Mesendoderm (in vitro differentiated cells): ENCODE measurements at regions not wholly inside any gene's neighbourhood (a gene's known extent, or its start where the extent isn't known, plus 50 kb on each side); places are given as distances from the start of the nearest gene placed in this dataset.

ENCODE experiments used
- DNase-seq: peaks from one replicate; pipeline ENCODE4 v3.0.0; 2013
- H2AK5ac ChIP-seq: 2 replicates; pipeline ENCODE4 v1.6.1; 2013; ENCODE audit warnings: low read length, inconsistent platforms
- H2BK120ac ChIP-seq: 2 replicates; pipeline ENCODE4 v1.6.1; 2013; ENCODE audit warnings: low read depth, mild to moderate bottlenecking, low read length, moderate library complexity, mixed read lengths
- H2BK15ac ChIP-seq: replicated peaks from 2 replicates; pipeline ENCODE4 v1.6.1; 2013; ENCODE audit warnings: low read depth, mild to moderate bottlenecking, moderate library complexity
- H2BK5ac ChIP-seq: 2 replicates; pipeline ENCODE4 v1.6.1; 2013; ENCODE audit warnings: low read length, inconsistent platforms
- H3K18ac ChIP-seq: 2 replicates; pipeline ENCODE4 v1.6.1; 2013; ENCODE audit warnings: mild to moderate bottlenecking, low read length, mixed read lengths
- H3K23ac ChIP-seq: one replicate; pipeline ENCODE4 v1.6.1; 2013; ENCODE audit warnings: low read length
- H3K27ac ChIP-seq: 2 replicates; pipeline ENCODE4 v1.5.1; 2013; ENCODE audit warnings: low read depth, mild to moderate bottlenecking, inconsistent platforms, low read length, moderate library complexity
- H3K27me3 ChIP-seq: 2 replicates; pipeline ENCODE4 v1.6.1; 2013; ENCODE audit warnings: low read length, control low read depth, mild to moderate bottlenecking, inconsistent platforms; ENCODE audit not compliant: insufficient read depth, poor library complexity
- H3K36me3 ChIP-seq: 2 replicates; pipeline ENCODE4 v1.6.1; 2013; ENCODE audit warnings: low read length, inconsistent platforms; ENCODE audit not compliant: control insufficient read depth, insufficient read depth
- H3K4ac ChIP-seq: one replicate; pipeline ENCODE4 v1.6.1; 2013; ENCODE audit warnings: low read depth, mild to moderate bottlenecking, low read length, moderate library complexity
- H3K4me1 ChIP-seq: 2 replicates; pipeline ENCODE4 v1.6.1; 2013; ENCODE audit warnings: low read depth, low read length, inconsistent platforms; ENCODE audit not compliant: control insufficient read depth
- H3K4me2 ChIP-seq: 2 replicates; pipeline ENCODE4 v1.6.1; 2013; ENCODE audit warnings: low read length
- H3K4me3 ChIP-seq: 2 replicates; pipeline ENCODE4 v1.5.1; 2013; ENCODE audit warnings: mild to moderate bottlenecking, low read length
- H3K56ac ChIP-seq: one replicate; pipeline ENCODE4 v1.6.1; 2013; ENCODE audit warnings: low read length
- H3K79me1 ChIP-seq: 2 replicates; pipeline ENCODE4 v1.6.1; 2013; ENCODE audit warnings: low read length, inconsistent platforms
- H3K79me2 ChIP-seq: 2 replicates; pipeline ENCODE4 v1.6.1; 2013; ENCODE audit warnings: mild to moderate bottlenecking, low read length; ENCODE audit not compliant: control insufficient read depth, insufficient read depth
- H3K9ac ChIP-seq: 2 replicates; pipeline ENCODE4 v1.6.1; 2013; ENCODE audit warnings: low read length, inconsistent platforms
- H4K5ac ChIP-seq: one replicate; pipeline ENCODE4 v1.6.1; 2013; ENCODE audit warnings: low read length
- H4K8ac ChIP-seq: one replicate; pipeline ENCODE4 v1.6.1; 2013; ENCODE audit warnings: low read depth, mild to moderate bottlenecking, control low read depth, low read length, moderate library complexity
- WGBS: extraction: QIAGEN DNeasy Blood & Tissue Kit; methylation state at CpG from one replicate; pipeline ENCODE4 v1.1.7; 2013; ENCODE audit warnings: low lambda C conversion rate, missing lambda C conversion rate; ENCODE audit not compliant: insufficient coverage; ENCODE audit errors: extremely low coverage; 5-methylcytosine and 5-hydroxymethylcytosine counted together

DNA sequence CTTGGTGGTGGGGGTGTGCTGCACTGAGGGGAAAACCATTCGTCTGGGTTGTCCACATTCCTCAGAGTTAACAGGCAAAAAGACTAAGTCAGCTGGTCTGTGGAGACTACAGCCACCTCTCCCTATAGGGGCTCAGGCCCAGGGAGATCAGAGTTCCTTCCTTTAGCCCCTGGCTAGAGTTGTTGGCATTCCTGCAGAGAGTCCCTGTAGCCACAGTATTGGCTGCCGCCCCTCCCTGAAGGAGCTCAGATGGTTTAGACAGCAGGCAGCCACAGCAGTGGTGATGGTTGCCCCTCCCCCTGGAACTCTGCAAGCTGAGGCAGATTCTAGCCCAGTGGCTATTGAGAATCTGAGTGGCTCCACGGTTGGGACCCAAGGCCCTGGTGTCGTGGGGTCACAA, 1072.5 kb upstream of the ATXN7L3B start:
- Histone ChIP-seq H3K9ac (no peak overlapping the region), H4K8ac (no peak overlapping the region), H3K79me2 (no peaks in the 10 kb centered on the region), H3K36me3 (no peaks in the 10 kb centered on the region), H3K4me3 (no peak overlapping the region), H3K27ac (no peak overlapping the region), H3K4ac (no peak overlapping the region), H3K79me1 (no peaks in the 10 kb centered on the region), H2BK120ac (no peak overlapping the region), H3K27me3 (no peaks in the 10 kb centered on the region), H2BK5ac (no peak overlapping the region), H3K4me1 (no peaks in the 10 kb centered on the region), H3K56ac (peak overlapping the region; percentile 37), H2AK5ac (no peak overlapping the region), H3K4me2 (no peak overlapping the region), H4K5ac (no peak overlapping the region), H3K23ac (no peak overlapping the region), H2BK15ac (no peak overlapping the region), H3K18ac (no peak overlapping the region)
- DNase-seq, result peak; percentile 87
- no CpG with 5 or more reads among the region's 4 CpGs for WGBS

GRCh38 chr12:73486256-73486655, 1051.4 kb upstream of the ATXN7L3B start:
- H2BK120ac ChIP-seq, result peak overlapping the region; percentile 28
- H4K8ac ChIP-seq, result no peak overlapping the region
- DNase-seq, result peak; percentile 76
- H3K9ac ChIP-seq, result no peak overlapping the region
- no peak overlapping the region for H3K27ac ChIP-seq
- no peaks in the 10 kb centered on the region for H3K36me3 ChIP-seq
- H2AK5ac ChIP-seq, result no peak overlapping the region
- H3K4me1 ChIP-seq, result peaks cover 5% of the 10 kb centered on the region
- H3K4ac ChIP-seq, result no peak overlapping the region
- no peak overlapping the region for H3K18ac ChIP-seq
- peak overlapping the region; percentile 37 for H3K56ac ChIP-seq
- no peak overlapping the region for H3K23ac ChIP-seq
- no peak overlapping the region for H3K4me3 ChIP-seq
- H3K27me3 ChIP-seq, result no peaks in the 10 kb centered on the region
- H3K79me2 ChIP-seq, result no peaks in the 10 kb centered on the region
- peak overlapping the region; percentile 2 for H2BK5ac ChIP-seq
- no peak overlapping the region for H3K4me2 ChIP-seq
- H3K79me1 ChIP-seq, result no peaks in the 10 kb centered on the region
- H4K5ac ChIP-seq, result no peak overlapping the region
- no peak overlapping the region for H2BK15ac ChIP-seq

DNA sequence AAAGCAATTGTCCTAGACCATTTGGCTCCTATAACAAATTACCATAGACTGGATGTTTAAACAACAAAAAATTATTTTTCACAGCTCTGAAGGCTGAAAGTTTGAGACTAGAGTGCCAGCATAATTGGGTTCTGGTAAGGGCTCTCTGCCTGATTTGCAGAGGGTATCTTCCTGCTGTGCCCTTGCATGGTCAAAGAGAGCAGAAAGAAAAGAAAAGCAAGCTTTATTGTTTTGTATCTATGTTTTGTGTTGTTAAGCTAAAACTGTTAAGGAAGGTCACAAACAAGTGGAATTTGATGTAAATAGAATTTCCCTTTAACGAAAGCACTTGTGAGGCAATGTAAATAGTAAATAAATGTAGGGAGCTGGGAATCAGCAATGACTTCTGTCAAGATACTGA, 1031.0 kb upstream of the ATXN7L3B start:
- Histone ChIP-seq H3K18ac (no peak overlapping the region), H2AK5ac (no peak overlapping the region), H3K4ac (no peak overlapping the region), H3K79me2 (no peaks in the 10 kb centered on the region), H2BK15ac (no peak overlapping the region), H3K36me3 (no peaks in the 10 kb centered on the region), H3K9ac (no peak overlapping the region), H2BK120ac (no peak overlapping the region), H3K79me1 (no peaks in the 10 kb centered on the region), H2BK5ac (no peak overlapping the region), H3K4me2 (no peak overlapping the region), H3K4me3 (no peak overlapping the region), H3K23ac (no peak overlapping the region), H4K8ac (no peak overlapping the region), H3K27ac (no peak overlapping the region), H3K56ac (no peak overlapping the region), H3K4me1 (no peaks in the 10 kb centered on the region), H4K5ac (no peak overlapping the region), H3K27me3 (no peaks in the 10 kb centered on the region)
- WGBS, result no CpG with 5 or more reads among the region's 1 CpG
- DNase-seq, result no peak

- H3K4ac ChIP-seq, result no peak overlapping the region
- no peak overlapping the region for H3K27ac ChIP-seq
- no peaks in the 10 kb centered on the region for H3K36me3 ChIP-seq
- DNase-seq, result peak; percentile 30
- no peak overlapping the region for H3K9ac ChIP-seq
- H3K4me3 ChIP-seq, result no peak overlapping the region
- H2BK120ac ChIP-seq, result no peak overlapping the region
- no peak overlapping the region for H3K23ac ChIP-seq
- no peak overlapping the region for H3K18ac ChIP-seq
- no peak overlapping the region for H3K4me2 ChIP-seq
- H3K79me1 ChIP-seq, result no peaks in the 10 kb centered on the region
- H3K4me1 ChIP-seq, result no peaks in the 10 kb centered on the region
- no peak overlapping the region for H2BK15ac ChIP-seq
- H3K27me3 ChIP-seq, result no peaks in the 10 kb centered on the region
- no peak overlapping the region for H2AK5ac ChIP-seq
- H2BK5ac ChIP-seq, result no peak overlapping the region
- H4K8ac ChIP-seq, result no peak overlapping the region
- no CpG with 5 or more reads among the region's 3 CpGs for WGBS
- no peak overlapping the region for H3K56ac ChIP-seq
- no peak overlapping the region for H4K5ac ChIP-seq
- H3K79me2 ChIP-seq, result no peaks in the 10 kb centered on the region
These were observed 1023.0 kb upstream of the ATXN7L3B start for GRCh38 chr12:73514672-73515071.

DNA sequence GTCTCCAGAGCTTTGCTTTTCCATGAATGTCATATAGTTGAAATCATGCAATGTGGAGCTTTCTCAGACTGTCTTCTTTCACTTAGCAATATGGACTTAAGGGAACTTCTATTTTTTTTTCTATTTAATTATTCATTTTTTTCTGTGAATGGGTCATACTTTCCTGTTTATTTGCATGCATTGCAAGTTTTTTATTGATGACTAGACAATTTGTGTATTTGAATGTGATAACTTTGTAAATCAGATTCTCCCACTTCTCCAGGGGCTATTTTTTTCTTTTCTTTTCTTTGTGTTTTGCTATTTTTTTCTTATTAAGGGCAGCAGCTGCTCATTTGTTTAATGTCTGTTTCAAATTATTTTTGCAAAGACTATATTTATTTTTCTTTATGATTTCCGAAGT, 1019.8 kb upstream of the ATXN7L3B start:
- no peak overlapping the region for H3K4me2 ChIP-seq
- H3K27ac ChIP-seq, result no peak overlapping the region
- no peak overlapping the region for H3K18ac ChIP-seq
- no peak overlapping the region for H2BK120ac ChIP-seq
- H4K5ac ChIP-seq, result no peak overlapping the region
- no peaks in the 10 kb centered on the region for H3K36me3 ChIP-seq
- no peak overlapping the region for H3K23ac ChIP-seq
- no peak for DNase-seq
- no peak overlapping the region for H3K4ac ChIP-seq
- no peaks in the 10 kb centered on the region for H3K27me3 ChIP-seq
- no peak overlapping the region for H3K4me3 ChIP-seq
- H3K9ac ChIP-seq, result no peak overlapping the region
- H3K56ac ChIP-seq, result no peak overlapping the region
- no peak overlapping the region for H2AK5ac ChIP-seq
- no CpG with 5 or more reads among the region's 1 CpG for WGBS
- no peak overlapping the region for H2BK5ac ChIP-seq
- H3K79me2 ChIP-seq, result no peaks in the 10 kb centered on the region
- H3K4me1 ChIP-seq, result no peaks in the 10 kb centered on the region
- no peaks in the 10 kb centered on the region for H3K79me1 ChIP-seq
- H4K8ac ChIP-seq, result no peak overlapping the region
- no peak overlapping the region for H2BK15ac ChIP-seq

DNA sequence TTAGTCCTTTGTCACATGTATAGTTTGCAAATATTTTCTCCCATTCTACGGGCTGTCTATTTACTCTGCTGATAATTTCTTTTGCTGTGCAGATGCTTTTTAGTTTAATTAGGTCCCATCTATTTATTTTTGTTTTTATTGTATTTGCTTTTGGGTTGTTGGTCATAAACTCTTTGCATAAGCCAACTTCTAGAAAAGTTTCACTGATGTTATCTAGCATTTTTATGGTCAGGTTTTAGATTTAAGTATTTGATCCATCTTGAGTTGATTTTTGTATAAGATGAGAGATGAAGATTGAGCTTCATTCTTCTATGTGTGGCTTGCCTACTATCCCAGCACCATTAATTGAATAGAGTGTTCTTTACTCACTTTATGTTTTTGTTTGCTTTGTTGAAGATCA, 1008.4 kb upstream of the ATXN7L3B start:
- Histone ChIP-seq H3K27ac (no peak overlapping the region), H3K18ac (no peak overlapping the region)

More for the DNA sequence above, 1008.4 kb upstream of the ATXN7L3B start:
- Histone ChIP-seq H2BK5ac (no peak overlapping the region), H3K27me3 (no peaks in the 10 kb centered on the region), H4K8ac (no peak overlapping the region), H3K4me1 (no peaks in the 10 kb centered on the region), H3K36me3 (no peaks in the 10 kb centered on the region), H3K9ac (no peak overlapping the region), H2BK15ac (no peak overlapping the region), H3K4me3 (no peak overlapping the region), H3K79me1 (no peaks in the 10 kb centered on the region), H2BK120ac (no peak overlapping the region), H3K79me2 (no peaks in the 10 kb centered on the region), H3K4me2 (no peak overlapping the region), H2AK5ac (no peak overlapping the region), H4K5ac (no peak overlapping the region), H3K23ac (no peak overlapping the region), H3K56ac (no peak overlapping the region), H3K4ac (no peak overlapping the region)
- no peak for DNase-seq
- no CpG with 5 or more reads among the region's 1 CpG for WGBS
